ENCODE measurements at regions not wholly inside any gene's neighbourhood (a gene's known extent, or its start where the extent isn't known, plus 50 kb on each side); places are given as distances from the start of the nearest gene placed in this dataset.
"Not testable (repeated sequence)": the region's sequence is repeated elsewhere in the genome, so short reads cannot be mapped to it uniquely, and the experiment has no call there.

DNA sequence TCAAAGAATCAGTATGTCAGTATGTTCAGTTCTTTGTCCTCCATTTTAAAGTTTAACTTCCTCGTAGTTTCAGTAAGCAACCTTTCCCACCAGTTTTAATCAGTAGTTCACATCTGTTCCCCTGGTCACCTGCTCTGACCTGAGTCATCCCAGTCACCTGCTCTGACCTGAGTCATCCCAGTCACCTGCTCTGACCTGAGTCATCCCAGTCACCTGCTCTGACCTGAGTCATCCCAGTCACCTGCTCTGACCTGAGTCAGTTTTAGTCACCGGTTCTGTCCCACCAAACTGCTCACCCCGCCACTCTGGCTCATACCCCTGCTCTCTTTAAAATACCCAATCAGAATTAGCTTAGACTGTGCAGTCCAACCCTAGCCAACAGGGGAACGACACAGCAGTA, 180.1 kb upstream of the CNTN6 start:
- TF ChIP-seq, protein P1, sequence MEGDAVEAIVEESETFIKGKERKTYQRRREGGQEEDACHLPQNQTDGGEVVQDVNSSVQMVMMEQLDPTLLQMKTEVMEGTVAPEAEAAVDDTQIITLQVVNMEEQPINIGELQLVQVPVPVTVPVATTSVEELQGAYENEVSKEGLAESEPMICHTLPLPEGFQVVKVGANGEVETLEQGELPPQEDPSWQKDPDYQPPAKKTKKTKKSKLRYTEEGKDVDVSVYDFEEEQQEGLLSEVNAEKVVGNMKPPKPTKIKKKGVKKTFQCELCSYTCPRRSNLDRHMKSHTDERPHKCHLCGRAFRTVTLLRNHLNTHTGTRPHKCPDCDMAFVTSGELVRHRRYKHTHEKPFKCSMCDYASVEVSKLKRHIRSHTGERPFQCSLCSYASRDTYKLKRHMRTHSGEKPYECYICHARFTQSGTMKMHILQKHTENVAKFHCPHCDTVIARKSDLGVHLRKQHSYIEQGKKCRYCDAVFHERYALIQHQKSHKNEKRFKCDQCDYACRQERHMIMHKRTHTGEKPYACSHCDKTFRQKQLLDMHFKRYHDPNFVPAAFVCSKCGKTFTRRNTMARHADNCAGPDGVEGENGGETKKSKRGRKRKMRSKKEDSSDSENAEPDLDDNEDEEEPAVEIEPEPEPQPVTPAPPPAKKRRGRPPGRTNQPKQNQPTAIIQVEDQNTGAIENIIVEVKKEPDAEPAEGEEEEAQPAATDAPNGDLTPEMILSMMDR (IDR thresholded peaks at IDR 0.05): not testable (repeated sequence)
- TF ChIP-seq, protein P2, sequence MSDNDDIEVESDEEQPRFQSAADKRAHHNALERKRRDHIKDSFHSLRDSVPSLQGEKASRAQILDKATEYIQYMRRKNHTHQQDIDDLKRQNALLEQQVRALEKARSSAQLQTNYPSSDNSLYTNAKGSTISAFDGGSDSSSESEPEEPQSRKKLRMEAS (CRISPR knock-in tag; IDR thresholded peaks at IDR 0.05): not testable (repeated sequence)
- TF ChIP-seq JUN (CRISPR knock-in tag; IDR thresholded peaks at IDR 0.05): not testable (repeated sequence)
- TF ChIP-seq, protein P3, sequence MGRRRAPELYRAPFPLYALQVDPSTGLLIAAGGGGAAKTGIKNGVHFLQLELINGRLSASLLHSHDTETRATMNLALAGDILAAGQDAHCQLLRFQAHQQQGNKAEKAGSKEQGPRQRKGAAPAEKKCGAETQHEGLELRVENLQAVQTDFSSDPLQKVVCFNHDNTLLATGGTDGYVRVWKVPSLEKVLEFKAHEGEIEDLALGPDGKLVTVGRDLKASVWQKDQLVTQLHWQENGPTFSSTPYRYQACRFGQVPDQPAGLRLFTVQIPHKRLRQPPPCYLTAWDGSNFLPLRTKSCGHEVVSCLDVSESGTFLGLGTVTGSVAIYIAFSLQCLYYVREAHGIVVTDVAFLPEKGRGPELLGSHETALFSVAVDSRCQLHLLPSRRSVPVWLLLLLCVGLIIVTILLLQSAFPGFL (CRISPR knock-in tag; IDR thresholded peaks at IDR 0.05; ENCODE audit: borderline replicate concordance): not testable (repeated sequence)
- TF ChIP-seq, protein P4, sequence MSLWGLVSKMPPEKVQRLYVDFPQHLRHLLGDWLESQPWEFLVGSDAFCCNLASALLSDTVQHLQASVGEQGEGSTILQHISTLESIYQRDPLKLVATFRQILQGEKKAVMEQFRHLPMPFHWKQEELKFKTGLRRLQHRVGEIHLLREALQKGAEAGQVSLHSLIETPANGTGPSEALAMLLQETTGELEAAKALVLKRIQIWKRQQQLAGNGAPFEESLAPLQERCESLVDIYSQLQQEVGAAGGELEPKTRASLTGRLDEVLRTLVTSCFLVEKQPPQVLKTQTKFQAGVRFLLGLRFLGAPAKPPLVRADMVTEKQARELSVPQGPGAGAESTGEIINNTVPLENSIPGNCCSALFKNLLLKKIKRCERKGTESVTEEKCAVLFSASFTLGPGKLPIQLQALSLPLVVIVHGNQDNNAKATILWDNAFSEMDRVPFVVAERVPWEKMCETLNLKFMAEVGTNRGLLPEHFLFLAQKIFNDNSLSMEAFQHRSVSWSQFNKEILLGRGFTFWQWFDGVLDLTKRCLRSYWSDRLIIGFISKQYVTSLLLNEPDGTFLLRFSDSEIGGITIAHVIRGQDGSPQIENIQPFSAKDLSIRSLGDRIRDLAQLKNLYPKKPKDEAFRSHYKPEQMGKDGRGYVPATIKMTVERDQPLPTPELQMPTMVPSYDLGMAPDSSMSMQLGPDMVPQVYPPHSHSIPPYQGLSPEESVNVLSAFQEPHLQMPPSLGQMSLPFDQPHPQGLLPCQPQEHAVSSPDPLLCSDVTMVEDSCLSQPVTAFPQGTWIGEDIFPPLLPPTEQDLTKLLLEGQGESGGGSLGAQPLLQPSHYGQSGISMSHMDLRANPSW (CRISPR knock-in tag; conservative IDR thresholded peaks at IDR 0.05; ENCODE audit: low read depth): not testable (repeated sequence)
- TF ChIP-seq, protein P5, sequence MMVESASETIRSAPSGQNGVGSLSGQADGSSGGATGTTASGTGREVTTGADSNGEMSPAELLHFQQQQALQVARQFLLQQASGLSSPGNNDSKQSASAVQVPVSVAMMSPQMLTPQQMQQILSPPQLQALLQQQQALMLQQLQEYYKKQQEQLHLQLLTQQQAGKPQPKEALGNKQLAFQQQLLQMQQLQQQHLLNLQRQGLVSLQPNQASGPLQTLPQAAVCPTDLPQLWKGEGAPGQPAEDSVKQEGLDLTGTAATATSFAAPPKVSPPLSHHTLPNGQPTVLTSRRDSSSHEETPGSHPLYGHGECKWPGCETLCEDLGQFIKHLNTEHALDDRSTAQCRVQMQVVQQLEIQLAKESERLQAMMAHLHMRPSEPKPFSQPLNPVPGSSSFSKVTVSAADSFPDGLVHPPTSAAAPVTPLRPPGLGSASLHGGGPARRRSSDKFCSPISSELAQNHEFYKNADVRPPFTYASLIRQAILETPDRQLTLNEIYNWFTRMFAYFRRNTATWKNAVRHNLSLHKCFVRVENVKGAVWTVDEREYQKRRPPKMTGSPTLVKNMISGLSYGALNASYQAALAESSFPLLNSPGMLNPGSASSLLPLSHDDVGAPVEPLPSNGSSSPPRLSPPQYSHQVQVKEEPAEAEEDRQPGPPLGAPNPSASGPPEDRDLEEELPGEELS (CRISPR knock-in tag; IDR thresholded peaks at IDR 0.05): not testable (repeated sequence)

Data from WTC11 (cell line).